Endothelial cell of umbilical vein (primary cell): ENCODE measurements at regions not wholly inside any gene's neighbourhood (a gene's known extent, or its start where the extent isn't known, plus 50 kb on each side); places are given as distances from the start of the nearest gene placed in this dataset.

Experiments
- BruUV-seq: library from RNA; stranded (reverse); fragments of 400-500 nt; replicated peaks from 2 replicates; lab custom pipeline; 2021; lab: Mats Ljungman, UMichigan
- CTCF ChIA-PET: fragments of 300-600, 350-600 bp; sonication (Branson Sonifier 250); formaldehyde crosslinking; loops from one replicate; lab custom pipeline; 2021; ENCODE audit warnings: antibody characterized with exemption, inconsistent platforms; lab: Charles Lee
- POLR2A ChIA-PET: fragments of 300-600, 350-600 bp; sonication (Branson Sonifier 250); formaldehyde crosslinking; loops from one replicate; lab custom pipeline; 2021; ENCODE audit warnings: antibody characterized with exemption, inconsistent platforms; lab: Charles Lee
- DNase-seq: peaks from one replicate; pipeline ENCODE4 v3.0.0-alpha.2; 2011; ENCODE audit warnings: low read depth, low spot score
- FAIRE-seq: peaks from 2 replicates; lab custom pipeline; 2011; peaks lifted over from hg19 to GRCh38; lab: Jason Lieb, UNC
- H2AFZ ChIP-seq: 2 replicates; pipeline ENCODE4 v1.6.0; 2012; ENCODE audit warnings: low read depth, low read length, control low read depth, inconsistent platforms
- H3K27ac ChIP-seq: 2 replicates; pipeline ENCODE4 v1.5.1; 2011; ENCODE audit warnings: low read depth, mild to moderate bottlenecking, control low read depth, low read length, moderate library complexity; ENCODE audit not compliant: insufficient read depth
- H3K27me3 ChIP-seq, 2 experiments: 2 replicates each; pipeline versions ENCODE4 v1.6.0 to v1.6.1; 2011; ENCODE audit warnings: low read length in 2 of 2, mixed read lengths in 1 of 2; ENCODE audit not compliant: control insufficient read depth in 2 of 2, insufficient read depth in 2 of 2
- H3K36me3 ChIP-seq, 2 experiments: 2 replicates in 1 of 2; 3 replicates in 1 of 2; pipeline ENCODE4 v1.5.1; 2011; ENCODE audit warnings: low read length in 2 of 2, mild to moderate bottlenecking in 1 of 2, moderate library complexity in 1 of 2; ENCODE audit not compliant: control insufficient read depth in 2 of 2, insufficient read depth in 2 of 2; ENCODE audit errors: extremely low read depth in 1 of 2
- H3K4me1 ChIP-seq: 3 replicates; pipeline ENCODE4 v1.5.1; 2011; ENCODE audit warnings: mild to moderate bottlenecking, low read length; ENCODE audit not compliant: control insufficient read depth, insufficient read depth; ENCODE audit errors: extremely low read depth
- H3K4me2 ChIP-seq: 2 replicates; pipeline ENCODE4 v1.6.1; 2011; ENCODE audit warnings: low read length, control low read depth, mixed read lengths; ENCODE audit not compliant: insufficient read depth
- H3K4me3 ChIP-seq, 3 experiments: fragments of 200-600 bp in 1 of 3; sonication (generic), shearing (Covaris generic) in 1 of 3; replicated peaks in 1 of 3; 2 replicates each; pipeline ENCODE4 v1.5.1; 2011 to 2016; ENCODE audit warnings: control low read depth in 3 of 3, low read length in 3 of 3, mild to moderate bottlenecking in 2 of 3, inconsistent platforms in 1 of 3, low read depth in 1 of 3, moderate library complexity in 1 of 3; ENCODE audit not compliant: insufficient read depth in 1 of 3
- H3K79me2 ChIP-seq: 2 replicates; pipeline ENCODE4 v1.6.0; 2012; ENCODE audit warnings: low read length, inconsistent platforms; ENCODE audit not compliant: control insufficient read depth, insufficient read depth
- H3K9ac ChIP-seq: replicated peaks from 2 replicates; pipeline ENCODE3; 2011; ENCODE audit warnings: low read length, control low read depth; ENCODE audit not compliant: insufficient read depth; ENCODE audit errors: extremely low read depth
- H3K9me1 ChIP-seq: replicated peaks from 3 replicates; pipeline ENCODE4 v1.6.0; 2011; ENCODE audit warnings: mild to moderate bottlenecking, low read length; ENCODE audit not compliant: control insufficient read depth, insufficient read depth; ENCODE audit errors: extremely low read depth
- H3K9me3 ChIP-seq: replicated peaks from 2 replicates; pipeline ENCODE4 v1.5.1; 2012; ENCODE audit warnings: low read length, inconsistent platforms; ENCODE audit not compliant: control insufficient read depth, insufficient read depth
- H4K20me1 ChIP-seq: replicated peaks from 2 replicates; pipeline ENCODE3; 2011; ENCODE audit warnings: mild to moderate bottlenecking, low read length; ENCODE audit not compliant: control insufficient read depth, insufficient read depth; ENCODE audit errors: extremely low read depth
- CTCF ChIP-seq, 2 donors: IDR thresholded peaks; 1 replicate in 1 of 2; 2 replicates in 1 of 2; pipeline ENCODE4 v1.5.1; 2011; ENCODE audit warnings: low read length in 2 of 2, mild to moderate bottlenecking in 2 of 2, moderate library complexity in 2 of 2, control low read depth in 1 of 2, inconsistent platforms in 1 of 2, low read depth in 1 of 2; ENCODE audit not compliant: insufficient read depth in 1 of 2; ENCODE audit errors: extremely low read depth in 1 of 2
- EZH2 ChIP-seq: IDR thresholded peaks from 2 replicates; pipeline ENCODE4 v1.6.1; 2012; ENCODE audit warnings: borderline replicate concordance, low read depth, mild to moderate bottlenecking, moderate library complexity, low read length, inconsistent platforms; ENCODE audit not compliant: severe bottlenecking
- FOS ChIP-seq: IDR thresholded peaks from 2 replicates; pipeline ENCODE4 v1.6.1; 2011; ENCODE audit warnings: mild to moderate bottlenecking, low read length, moderate library complexity, borderline replicate concordance; ENCODE audit not compliant: insufficient read depth
- GATA2 ChIP-seq: IDR thresholded peaks from 2 replicates; pipeline ENCODE4 v1.7.0; 2011; ENCODE audit warnings: low read depth, mild to moderate bottlenecking, moderate library complexity, mixed read lengths, low read length; ENCODE audit not compliant: insufficient read length, insufficient read depth
- JUN ChIP-seq: IDR thresholded peaks from 2 replicates; pipeline ENCODE4 v1.6.1; 2011; ENCODE audit warnings: borderline replicate concordance, low read depth; ENCODE audit not compliant: insufficient read length, insufficient read depth
- MAX ChIP-seq: IDR thresholded peaks from 2 replicates; pipeline ENCODE4 v1.6.1; 2011; ENCODE audit not compliant: insufficient read depth, insufficient read length
- MYC ChIP-seq: IDR thresholded peaks from one replicate; pipeline ENCODE4 v1.6.1; 2011; ENCODE audit warnings: mild to moderate bottlenecking, low read depth, low read length
- POLR2A ChIP-seq: IDR thresholded peaks from 2 replicates; pipeline ENCODE4 v1.6.1; 2012; ENCODE audit warnings: low read depth, mild to moderate bottlenecking, control low read depth, low read length
- POLR2AphosphoS5 ChIP-seq: IDR thresholded peaks from 2 replicates; pipeline ENCODE4 v1.6.1; 2012; ENCODE audit warnings: low read depth, mild to moderate bottlenecking, control low read depth, low read length, moderate library complexity; ENCODE audit not compliant: insufficient read depth
- dilution Hi-C: fragments of 300-500 bp; cut with MboI; formaldehyde crosslinking; loops from one replicate; pipeline ENCODE4 v1.15.0; 2019; ENCODE audit warnings: low sequenced_read_pairs; ENCODE audit not compliant: extremely low pct_ligation_motif_present
- intact Hi-C: fragments of 100-400 bp; cut with micrococcal nuclease; formaldehyde crosslinking; loops from one replicate; pipeline ENCODE4 v1.10.0; 2022

- Histone ChIP-seq H2AFZ (no peak overlapping the region), H4K20me1 (no peaks in the 10 kb centered on the region), H3K9me3 (no peaks in the 10 kb centered on the region), H3K27me3 (no peaks in the 10 kb centered on the region), H3K9me1 (no peaks in the 10 kb centered on the region), H3K27ac (no peak overlapping the region), H3K4me1 (no peaks in the 10 kb centered on the region), H3K9ac (no peak overlapping the region), H3K79me2 (no peaks in the 10 kb centered on the region), H3K4me2 (no peak overlapping the region), H3K4me3 (no peak overlapping the region), H3K36me3 (no peaks in the 10 kb centered on the region)
- FAIRE-seq (no peak), DNase-seq (no peak)
- dilution Hi-C loops = no loop called here
- TF ChIP-seq POLR2A = no peak
- no peak for TF ChIP-seq CTCF (IDR thresholded peaks at IDR 0.05; ENCODE audit: extremely low read depth in 1 of 2, insufficient read depth in 1 of 2, low read depth in 1 of 2, low read length in 2 of 2)
- no peak for TF ChIP-seq MYC
- TF ChIP-seq EZH2 = no peak
- no peak for TF ChIP-seq GATA2
- TF ChIP-seq JUN = no peak
- TF ChIP-seq FOS = no peak
- TF ChIP-seq MAX = no peak
- no peak for TF ChIP-seq POLR2AphosphoS5
- intact Hi-C loops = no loop called here
- BruUV-seq = no TSS peak
- ChIA-PET CTCF (no interaction called here), POLR2A (no interaction called here)
Measured at GRCh38 chr4:162523171-162523570, 359.4 kb upstream of the FSTL5 start.
